ENCODE measurements at regions not wholly inside any gene's neighbourhood (a gene's known extent, or its start where the extent isn't known, plus 50 kb on each side); places are given as distances from the start of the nearest gene placed in this dataset.

GRCh38 chr15:29615791-29616190 lies 206.5 kb downstream of the TJP1 start:
- TF ChIP-seq CTCF (IDR thresholded peaks at IDR 0.05) (no peak), POLR2AphosphoS5 (IDR thresholded peaks at IDR 0.05; ENCODE audit: insufficient read depth in 1 of 2, low read depth in 1 of 2) (no peak), POLR2A (IDR thresholded peaks at IDR 0.05) (no peak)

All from vagina (tissue), 2 donors.